Activated naive CD8-positive, alpha-beta T cell treated with anti-CD3 and anti-CD28 coated beads, Interleukin-2, amount 10 ng/mL, durations not matched to agents 7 days and 5 days (primary cell): ENCODE measurements at regions not wholly inside any gene's neighbourhood (a gene's known extent, or its start where the extent isn't known, plus 50 kb on each side); places are given as distances from the start of the nearest gene placed in this dataset.
"Not testable (repeated sequence)": the region's sequence is repeated elsewhere in the genome, so short reads cannot be mapped to it uniquely, and the experiment has no call there.

Source experiments
- ATAC-seq: fragments of 150-1000 bp; cut with Tn5 transposase; one replicate; pipeline ENCODE4 v1.10.0; 2021; ENCODE audit warnings: low read depth, moderate library complexity
- POLR2A ChIA-PET: fragments of 350-600 bp; sonication (Branson Sonifier 250); formaldehyde crosslinking; loops from one replicate; lab custom pipeline; 2021; ENCODE audit warnings: antibody characterized with exemption; lab: Charles Lee
- DNase-seq: peaks from one replicate; pipeline ENCODE4 v3.0.0; 2021
- H3K27ac Mint-ChIP-seq: one replicate; pipeline ENCODE4 v1.8.0; 2022; ENCODE audit warnings: mild to moderate bottlenecking, mixed read lengths
- H3K27me3 Mint-ChIP-seq: one replicate; pipeline ENCODE4 v1.8.0; 2022; ENCODE audit warnings: mild to moderate bottlenecking, moderate library complexity, mixed read lengths
- H3K36me3 Mint-ChIP-seq: one replicate; pipeline ENCODE4 v1.8.0; 2021; ENCODE audit warnings: mild to moderate bottlenecking, mixed read lengths
- H3K4me1 Mint-ChIP-seq: one replicate; pipeline ENCODE4 v1.8.0; 2021; ENCODE audit warnings: mixed read lengths
- H3K4me3 Mint-ChIP-seq: one replicate; pipeline ENCODE4 v1.8.0; 2022; ENCODE audit warnings: mild to moderate bottlenecking, moderate library complexity, mixed read lengths
- H3K9me3 Mint-ChIP-seq: one replicate; pipeline ENCODE4 v1.8.0; 2021; ENCODE audit warnings: mixed read lengths

- H3K4me1 Mint-ChIP-seq, POLR2A ChIA-PET, H3K36me3 Mint-ChIP-seq, DNase-seq, H3K4me3 Mint-ChIP-seq, ATAC-seq, H3K9me3 Mint-ChIP-seq, H3K27ac Mint-ChIP-seq: not testable (repeated sequence)
- H3K27me3 Mint-ChIP-seq: peaks cover 18% of the 10 kb centered on the region
Observed at GRCh38 chr9:90536094-90536493, 106.5 kb downstream of the DIRAS2 start.

- H3K4me1 Mint-ChIP-seq: no peaks in the 10 kb centered on the region
- no peak for DNase-seq
- POLR2A ChIA-PET: no interaction called here
- H3K27ac Mint-ChIP-seq: no peak overlapping the region
- H3K27me3 Mint-ChIP-seq: peaks cover 16% of the 10 kb centered on the region
- no peaks in the 10 kb centered on the region for H3K36me3 Mint-ChIP-seq
- ATAC-seq: no peak
- no peaks in the 10 kb centered on the region for H3K9me3 Mint-ChIP-seq
- H3K4me3 Mint-ChIP-seq: no peak overlapping the region
Observed at GRCh38 chr9:90538566-90538965, 104.1 kb downstream of the DIRAS2 start.

- no peak overlapping the region for H3K4me3 Mint-ChIP-seq
- H3K4me1 Mint-ChIP-seq: no peaks in the 10 kb centered on the region
- POLR2A ChIA-PET: no interaction called here
- no peak overlapping the region for H3K27ac Mint-ChIP-seq
- DNase-seq: no peak
- H3K36me3 Mint-ChIP-seq: no peaks in the 10 kb centered on the region
- ATAC-seq: no peak
- no peaks in the 10 kb centered on the region for H3K9me3 Mint-ChIP-seq
- peaks cover 15% of the 10 kb centered on the region for H3K27me3 Mint-ChIP-seq
Observed at GRCh38 chr9:90539286-90539685, 103.3 kb downstream of the DIRAS2 start.

DNA sequence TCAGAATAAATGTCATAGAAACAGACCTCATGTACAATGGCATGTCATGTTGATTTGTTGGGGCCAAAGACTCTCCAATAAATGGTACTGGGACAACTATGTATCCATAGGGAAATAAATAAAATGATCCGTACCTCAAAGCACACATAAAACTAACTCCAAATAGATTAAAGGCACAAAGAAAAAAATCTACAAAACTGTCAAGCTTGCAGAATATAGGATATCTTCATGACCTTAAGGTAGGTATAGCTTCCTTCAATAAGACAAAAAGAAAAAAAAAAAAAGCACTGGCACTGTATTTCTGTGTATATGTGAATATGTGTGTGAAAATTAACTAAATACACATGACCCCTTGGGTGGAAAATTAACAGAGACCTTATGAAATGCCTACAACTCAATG is 101.9 kb downstream of the DIRAS2 start:
- POLR2A ChIA-PET: no interaction called here
- Mint-ChIP-seq H3K27ac (no peak overlapping the region), H3K4me3 (no peak overlapping the region), H3K27me3 (peaks cover 8% of the 10 kb centered on the region), H3K9me3 (no peaks in the 10 kb centered on the region), H3K4me1 (no peaks in the 10 kb centered on the region), H3K36me3 (no peaks in the 10 kb centered on the region)
- DNase-seq: no peak
- ATAC-seq: no peak

- POLR2A ChIA-PET: no interaction called here
- no peaks in the 10 kb centered on the region for H3K4me1 Mint-ChIP-seq
- H3K9me3 Mint-ChIP-seq: peaks cover 1% of the 10 kb centered on the region
- ATAC-seq (no peak), DNase-seq (no peak)
- peaks cover 10% of the 10 kb centered on the region for H3K27me3 Mint-ChIP-seq
- H3K27ac Mint-ChIP-seq: no peak overlapping the region
- no peak overlapping the region for H3K4me3 Mint-ChIP-seq
- H3K36me3 Mint-ChIP-seq: no peaks in the 10 kb centered on the region
Observed at GRCh38 chr9:90544488-90544887, 98.1 kb downstream of the DIRAS2 start.

GRCh38 chr9:90546200-90546599 is 96.4 kb downstream of the DIRAS2 start:
- DNase-seq (no peak), ATAC-seq (no peak)
- H3K4me1 Mint-ChIP-seq: no peaks in the 10 kb centered on the region
- H3K9me3 Mint-ChIP-seq: peaks cover 1% of the 10 kb centered on the region
- no peak overlapping the region for H3K27ac Mint-ChIP-seq
- no peak overlapping the region for H3K4me3 Mint-ChIP-seq
- peaks cover 10% of the 10 kb centered on the region for H3K27me3 Mint-ChIP-seq
- H3K36me3 Mint-ChIP-seq: no peaks in the 10 kb centered on the region
- POLR2A ChIA-PET: no interaction called here

GRCh38 chr9:90547896-90548295 is 94.7 kb downstream of the DIRAS2 start:
- no peaks in the 10 kb centered on the region for H3K36me3 Mint-ChIP-seq
- H3K27ac Mint-ChIP-seq: no peak overlapping the region
- ATAC-seq (no peak), DNase-seq (no peak)
- peaks cover 9% of the 10 kb centered on the region for H3K27me3 Mint-ChIP-seq
- H3K4me3 Mint-ChIP-seq: no peak overlapping the region
- POLR2A ChIA-PET: no interaction called here
- H3K9me3 Mint-ChIP-seq: peaks cover 1% of the 10 kb centered on the region
- no peaks in the 10 kb centered on the region for H3K4me1 Mint-ChIP-seq

- H3K27me3 Mint-ChIP-seq: peaks cover 2% of the 10 kb centered on the region
- peaks cover 1% of the 10 kb centered on the region for H3K9me3 Mint-ChIP-seq
- DNase-seq (no peak), ATAC-seq (no peak)
- H3K27ac Mint-ChIP-seq: no peak overlapping the region
- POLR2A ChIA-PET: no interaction called here
- H3K4me3 Mint-ChIP-seq: no peak overlapping the region
- H3K4me1 Mint-ChIP-seq: no peaks in the 10 kb centered on the region
- no peaks in the 10 kb centered on the region for H3K36me3 Mint-ChIP-seq
Observed at GRCh38 chr9:90552317-90552716, 90.3 kb downstream of the DIRAS2 start.

- Mint-ChIP-seq H3K4me1 (no peaks in the 10 kb centered on the region), H3K36me3 (no peaks in the 10 kb centered on the region), H3K9me3 (no peaks in the 10 kb centered on the region), H3K27ac (no peak overlapping the region), H3K4me3 (no peak overlapping the region), H3K27me3 (no peaks in the 10 kb centered on the region)
- no peak for ATAC-seq
- DNase-seq: no peak
- POLR2A ChIA-PET: no interaction called here
Observed at GRCh38 chr9:90555351-90556057, 87.1 kb downstream of the DIRAS2 start.

DNA sequence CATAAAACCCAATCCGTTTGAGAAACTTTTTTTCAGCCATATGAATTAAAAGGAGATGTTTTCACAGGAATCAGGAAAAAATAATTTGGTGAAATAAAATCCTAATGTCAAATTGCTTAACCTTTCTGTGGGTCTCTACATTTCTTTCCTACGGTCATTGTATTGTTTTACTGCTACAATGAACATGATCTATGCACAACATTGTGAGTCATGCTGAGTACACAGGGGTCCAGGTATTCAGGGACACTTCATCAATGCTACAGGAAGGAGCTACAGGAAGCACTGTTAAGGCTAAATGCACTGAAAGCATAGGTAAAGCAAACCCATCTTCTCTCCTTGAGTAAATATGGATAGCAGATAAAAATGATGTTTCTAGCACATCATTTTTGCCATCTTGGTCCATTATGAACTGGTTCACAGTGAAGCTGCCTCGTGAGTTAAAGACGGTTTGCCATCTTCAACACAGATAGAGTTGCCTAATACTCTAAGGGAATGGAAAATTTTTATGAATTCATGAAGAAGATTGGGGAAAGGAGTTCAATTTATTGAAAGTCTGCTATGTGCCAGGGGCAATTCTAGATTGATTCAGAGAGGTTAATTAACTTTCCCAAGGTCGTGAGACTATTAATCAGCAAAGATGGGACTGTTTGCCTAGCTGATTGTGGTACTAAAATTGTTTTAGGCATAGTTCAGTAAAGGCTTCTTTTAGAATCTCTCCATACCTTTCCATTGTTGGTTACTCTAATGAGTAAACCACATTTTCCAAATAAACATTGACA is 85.5 kb downstream of the DIRAS2 start:
- Mint-ChIP-seq H3K9me3 (no peaks in the 10 kb centered on the region), H3K4me1 (no peaks in the 10 kb centered on the region), H3K27me3 (no peaks in the 10 kb centered on the region), H3K4me3 (no peak overlapping the region), H3K36me3 (no peaks in the 10 kb centered on the region), H3K27ac (no peak overlapping the region)
- POLR2A ChIA-PET: no interaction called here
- no peak for ATAC-seq
- no peak for DNase-seq

DNA sequence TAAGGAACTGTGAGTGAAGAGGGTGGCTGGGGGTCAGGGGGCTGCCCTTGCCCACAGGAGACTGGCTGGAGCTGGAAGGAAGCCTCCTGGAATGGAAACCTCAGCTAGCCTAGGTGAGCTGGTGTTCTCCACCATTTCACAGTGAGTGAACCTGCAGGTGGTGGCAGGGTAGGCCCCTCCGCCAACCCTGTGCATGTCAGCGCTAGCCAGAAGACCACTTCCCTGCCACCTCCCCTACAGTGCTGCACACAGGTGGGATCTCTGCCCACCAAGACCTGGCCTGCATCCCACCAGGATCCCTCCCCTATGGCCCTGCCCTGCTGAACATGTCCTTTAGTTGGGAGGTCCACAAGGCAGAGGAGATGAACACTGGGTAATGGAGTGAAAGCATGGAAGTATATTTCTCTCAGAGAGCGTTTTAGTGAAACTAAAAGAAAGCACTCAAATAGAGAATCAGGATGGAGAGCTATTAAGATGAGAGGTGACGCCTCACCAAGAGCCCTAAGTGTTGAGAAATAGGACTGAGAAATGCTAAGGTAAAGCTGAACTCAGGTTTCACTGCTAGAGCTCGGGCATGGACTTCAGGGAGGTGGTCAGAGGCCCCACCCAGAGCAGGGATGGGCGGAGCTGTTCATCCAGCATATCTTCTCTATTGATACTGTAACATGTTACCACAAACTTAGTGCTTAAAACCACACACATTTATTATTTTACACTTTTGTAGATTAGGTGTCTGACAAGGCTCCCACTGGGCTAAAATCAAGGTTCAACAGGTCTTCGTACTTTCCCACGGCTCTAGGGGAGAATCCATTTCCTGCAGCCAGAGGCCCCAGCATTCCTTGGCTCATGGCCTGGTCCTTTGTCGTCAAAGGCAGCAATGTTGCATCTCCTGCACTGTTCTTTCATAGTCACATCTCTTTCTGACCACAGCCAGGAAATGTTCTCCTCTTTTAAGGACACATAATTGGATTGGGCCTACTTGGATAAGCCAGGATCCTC is 83.2 kb downstream of the DIRAS2 start:
- DNase-seq: no peak
- no peaks in the 10 kb centered on the region for H3K4me1 Mint-ChIP-seq
- no peaks in the 10 kb centered on the region for H3K9me3 Mint-ChIP-seq
- no peaks in the 10 kb centered on the region for H3K27me3 Mint-ChIP-seq
- no peak for ATAC-seq
- no peak overlapping the region for H3K27ac Mint-ChIP-seq
- POLR2A ChIA-PET: no interaction called here
- no peak overlapping the region for H3K4me3 Mint-ChIP-seq
- no peaks in the 10 kb centered on the region for H3K36me3 Mint-ChIP-seq
